ENCODE measurements at regions not wholly inside any gene's neighbourhood (a gene's known extent, or its start where the extent isn't known, plus 50 kb on each side); places are given as distances from the start of the nearest gene placed in this dataset.

GRCh38 chr6:40164345-40164755 lies 230.1 kb upstream of the MOCS1 start:
- no peak for TF ChIP-seq GATA2 (IDR thresholded peaks at IDR 0.05; ENCODE audit: low read depth, low read length)
- TF ChIP-seq GATA3 (IDR thresholded peaks at IDR 0.05; ENCODE audit: low read depth, low read length): no peak

Measured in SH-SY5Y (cell line).